Ectodermal cell (in vitro differentiated cells): ENCODE measurements at regions not wholly inside any gene's neighbourhood (a gene's known extent, or its start where the extent isn't known, plus 50 kb on each side); places are given as distances from the start of the nearest gene placed in this dataset.
"Not testable (repeated sequence)": the region's sequence is repeated elsewhere in the genome, so short reads cannot be mapped to it uniquely, and the experiment has no call there.

Experiments used
- H3K27ac ChIP-seq: 2 replicates; pipeline ENCODE4 v1.7.0; 2013; ENCODE audit warnings: mild to moderate bottlenecking, low read depth, low read length; ENCODE audit not compliant: insufficient read depth, poor library complexity, severe bottlenecking
- H3K27me3 ChIP-seq: 2 replicates; pipeline ENCODE4 v1.7.0; 2013; ENCODE audit warnings: mild to moderate bottlenecking, low read length; ENCODE audit not compliant: insufficient read depth, control insufficient read depth, poor library complexity, severe bottlenecking
- H3K36me3 ChIP-seq: one replicate; pipeline ENCODE4 v1.7.0; 2013; ENCODE audit warnings: low read length; ENCODE audit not compliant: control insufficient read depth, insufficient read depth
- H3K4me1 ChIP-seq: one replicate; pipeline ENCODE4 v1.7.0; 2013; ENCODE audit warnings: low read length; ENCODE audit not compliant: control insufficient read depth, insufficient read depth
- H3K4me3 ChIP-seq: 2 replicates; pipeline ENCODE4 v1.7.0; 2013; ENCODE audit warnings: low read depth, low read length, control low read depth; ENCODE audit not compliant: insufficient read depth
- H3K9me3 ChIP-seq: 2 replicates; pipeline ENCODE4 v1.7.0; 2013; ENCODE audit warnings: mild to moderate bottlenecking, low read length, moderate library complexity; ENCODE audit not compliant: control insufficient read depth
- WGBS, 2 experiments: methylation state at CpG; one replicate each; pipeline ENCODE4 v1.1.7; 2013; ENCODE audit warnings: missing lambda C conversion rate in 2 of 2; 5-methylcytosine and 5-hydroxymethylcytosine counted together

DNA sequence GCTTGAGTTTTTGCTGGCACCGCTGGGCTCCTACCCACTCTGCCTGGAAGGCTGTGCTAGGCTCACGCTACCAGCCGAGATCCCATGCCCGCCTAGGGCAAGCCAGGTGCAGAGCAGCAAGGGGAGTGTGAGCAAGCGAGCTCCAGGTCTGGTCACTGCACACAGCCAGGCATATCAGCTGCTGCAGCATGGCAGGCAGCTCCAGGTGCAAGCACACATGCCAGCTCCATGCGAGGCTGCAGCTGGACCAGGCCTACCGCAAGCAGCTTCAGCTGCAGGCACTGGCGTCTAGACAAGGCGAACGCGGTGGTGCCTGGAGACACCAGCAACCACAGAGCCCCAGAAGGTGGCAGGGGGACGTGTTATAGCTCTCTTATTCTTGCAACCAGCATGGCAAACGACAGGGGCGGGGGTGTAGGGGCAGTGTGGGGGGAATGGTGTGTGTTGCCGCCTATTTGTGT is 614.7 kb upstream of the EPHA5 start:
- no peaks in the 10 kb centered on the region for H3K4me1 ChIP-seq
- no peaks in the 10 kb centered on the region for H3K9me3 ChIP-seq
- H3K27ac ChIP-seq = no peak overlapping the region
- H3K36me3 ChIP-seq = no peaks in the 10 kb centered on the region
- no peak overlapping the region for H3K4me3 ChIP-seq
- 93 to 94% methylated on average over 15 of the region's 15 CpGs for WGBS, 2 experiments
- no peaks in the 10 kb centered on the region for H3K27me3 ChIP-seq

DNA sequence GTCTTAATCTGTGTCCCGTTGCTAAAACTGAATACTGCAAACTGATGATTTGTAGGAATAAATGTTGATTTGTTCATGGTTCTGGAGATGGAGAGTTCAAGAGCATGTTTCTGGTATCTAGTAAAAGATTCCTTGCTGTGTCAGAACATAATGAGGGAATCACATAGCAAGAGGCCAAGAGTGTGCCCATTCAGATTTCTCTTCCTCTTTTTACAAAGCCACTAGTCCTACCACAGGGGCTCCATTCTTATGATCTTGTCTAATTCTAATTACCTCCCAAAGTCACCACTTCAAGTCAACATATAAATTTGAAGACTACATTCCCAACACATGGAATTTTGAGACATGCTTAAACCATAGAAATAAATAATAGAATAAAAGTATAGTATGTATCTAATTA is 608.8 kb upstream of the EPHA5 start:
- Histone ChIP-seq H3K27me3 (no peaks in the 10 kb centered on the region), H3K36me3 (no peaks in the 10 kb centered on the region), H3K4me1 (no peaks in the 10 kb centered on the region), H3K27ac (no peak overlapping the region), H3K9me3 (no peaks in the 10 kb centered on the region), H3K4me3 (no peak overlapping the region)
- WGBS, 2 experiments = 94 to 96% methylated on average over 1 of the region's 1 CpG

DNA sequence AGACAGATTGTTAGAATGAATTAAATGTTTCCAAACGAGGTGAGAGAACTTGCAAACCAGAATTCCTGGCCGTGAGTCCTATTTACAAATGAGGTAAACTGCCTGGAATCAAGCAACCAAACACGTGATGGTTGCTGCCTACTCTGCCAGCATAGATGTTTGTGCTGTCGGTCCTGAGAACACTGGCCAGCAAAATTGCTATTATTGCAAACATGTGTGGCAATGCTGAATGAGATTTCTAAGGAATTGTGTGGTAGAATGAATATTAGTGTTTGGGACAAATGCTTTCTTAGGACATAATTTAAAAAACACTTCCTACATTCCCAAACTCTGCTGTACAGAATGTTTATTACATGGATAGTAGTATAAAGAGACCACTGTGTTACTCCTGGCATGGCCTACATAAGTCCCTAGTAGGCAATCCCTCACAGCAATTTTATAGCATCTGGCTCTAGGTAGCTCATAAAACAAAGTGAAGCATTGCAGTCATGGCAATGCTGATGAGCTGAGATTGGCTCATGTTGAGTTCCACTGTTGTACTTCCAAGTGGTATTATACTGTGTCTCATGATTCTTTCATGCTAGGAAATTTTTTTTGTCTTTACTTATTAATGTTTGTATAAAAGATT is 605.2 kb upstream of the EPHA5 start:
- H3K36me3 ChIP-seq = no peaks in the 10 kb centered on the region
- H3K27me3 ChIP-seq = no peaks in the 10 kb centered on the region
- no peak overlapping the region for H3K4me3 ChIP-seq
- H3K4me1 ChIP-seq = no peaks in the 10 kb centered on the region
- H3K27ac ChIP-seq = no peak overlapping the region
- 91% methylated on average over 4 of the region's 4 CpGs for WGBS, 2 experiments
- no peaks in the 10 kb centered on the region for H3K9me3 ChIP-seq

DNA sequence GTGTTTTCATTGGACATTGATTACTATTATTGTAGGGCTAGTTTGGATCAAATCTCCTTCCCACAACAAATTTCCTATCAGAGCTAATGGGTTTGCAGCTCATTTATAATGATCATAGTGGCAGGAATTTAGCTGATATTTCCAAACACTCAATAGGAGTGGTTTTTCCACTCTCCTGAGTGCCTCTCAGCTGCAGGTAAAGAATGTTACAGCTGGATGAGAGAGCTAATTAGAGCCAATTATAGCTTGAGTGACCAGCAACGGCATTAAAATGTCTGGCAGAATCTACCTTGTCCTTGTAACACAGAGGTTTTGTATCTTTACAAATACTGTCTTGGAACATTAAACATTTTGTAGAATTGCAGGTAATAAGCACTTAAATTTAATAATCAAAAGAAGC is 602.8 kb upstream of the EPHA5 start:
- Histone ChIP-seq H3K27ac (no peak overlapping the region), H3K4me1 (no peaks in the 10 kb centered on the region), H3K36me3 (no peaks in the 10 kb centered on the region), H3K9me3 (no peaks in the 10 kb centered on the region), H3K4me3 (no peak overlapping the region), H3K27me3 (no peaks in the 10 kb centered on the region)
- 88 to 90% methylated on average over 1 of the region's 1 CpG for WGBS, 2 experiments

DNA sequence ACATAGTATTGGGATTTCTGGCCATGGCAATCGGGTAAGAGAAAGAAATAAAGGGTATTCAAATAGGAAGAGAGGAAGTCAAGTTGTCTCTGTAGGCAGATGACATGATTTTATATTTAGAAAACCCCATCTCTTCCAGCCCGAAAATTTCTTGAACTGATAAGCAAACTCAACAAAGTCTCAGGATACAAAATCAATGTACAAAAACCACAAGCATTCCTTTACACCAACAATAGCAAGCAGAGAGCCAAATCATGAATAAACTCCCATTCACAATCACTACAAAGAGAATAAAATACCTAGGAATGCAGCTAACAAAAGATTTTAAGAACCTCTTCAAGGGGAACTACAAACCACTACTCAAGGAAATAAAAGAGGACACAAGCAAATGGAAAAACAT is 600.1 kb upstream of the EPHA5 start:
- H3K9me3 ChIP-seq, H3K4me3 ChIP-seq, H3K27ac ChIP-seq, H3K36me3 ChIP-seq, H3K27me3 ChIP-seq, H3K4me1 ChIP-seq: not testable (repeated sequence)
- WGBS, 2 experiments = 66 to 87% methylated on average over 2 of the region's 2 CpGs

DNA sequence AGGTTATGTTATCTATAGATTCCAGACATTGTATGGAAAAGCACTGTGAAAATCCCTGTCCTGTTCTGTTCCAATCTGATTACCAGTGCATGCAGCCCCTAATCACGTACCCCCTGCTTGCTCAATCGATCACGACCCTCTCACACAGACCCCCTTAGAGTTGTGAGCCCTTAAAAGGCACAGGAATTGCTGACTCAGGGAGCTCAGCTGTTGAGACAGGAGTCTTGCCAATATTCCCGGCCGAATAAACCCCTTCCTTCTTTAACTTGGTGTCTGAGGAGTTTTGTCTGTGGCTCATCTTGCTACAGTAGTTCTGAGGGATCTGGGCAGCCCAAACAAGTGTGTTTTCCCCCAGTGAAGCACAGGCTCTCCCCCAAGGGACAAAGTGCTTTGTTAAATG is 596.3 kb upstream of the EPHA5 start:
- 93 to 97% methylated on average over 5 of the region's 5 CpGs for WGBS, 2 experiments
- H3K4me3 ChIP-seq, H3K9me3 ChIP-seq, H3K27ac ChIP-seq, H3K4me1 ChIP-seq, H3K27me3 ChIP-seq, H3K36me3 ChIP-seq: not testable (repeated sequence)

DNA sequence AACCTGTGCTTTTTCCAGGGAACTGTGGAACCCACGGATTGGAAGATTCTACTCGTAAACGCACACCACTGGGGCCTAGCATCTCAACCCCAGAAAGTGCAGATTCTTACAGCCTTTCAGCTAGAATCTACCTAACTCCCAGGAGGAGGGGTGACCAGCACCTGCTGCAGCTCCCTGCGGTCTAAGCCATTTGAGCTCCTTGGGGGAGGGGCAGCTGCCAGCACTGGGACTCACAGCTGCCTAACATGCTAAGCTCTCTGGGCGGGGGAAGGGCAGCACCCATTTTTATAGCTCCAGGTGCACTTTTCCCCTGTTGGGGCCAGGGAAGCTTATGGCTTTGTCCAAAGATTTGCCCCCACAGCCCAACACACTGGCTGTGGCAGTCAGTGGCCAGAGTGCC is 595.7 kb upstream of the EPHA5 start:
- no peaks in the 10 kb centered on the region for H3K4me1 ChIP-seq
- H3K4me3 ChIP-seq = no peak overlapping the region
- H3K9me3 ChIP-seq = no peaks in the 10 kb centered on the region
- H3K36me3 ChIP-seq = no peaks in the 10 kb centered on the region
- no peaks in the 10 kb centered on the region for H3K27me3 ChIP-seq
- H3K27ac ChIP-seq = no peak overlapping the region
- 88 to 91% methylated on average over 5 of the region's 5 CpGs for WGBS, 2 experiments

DNA sequence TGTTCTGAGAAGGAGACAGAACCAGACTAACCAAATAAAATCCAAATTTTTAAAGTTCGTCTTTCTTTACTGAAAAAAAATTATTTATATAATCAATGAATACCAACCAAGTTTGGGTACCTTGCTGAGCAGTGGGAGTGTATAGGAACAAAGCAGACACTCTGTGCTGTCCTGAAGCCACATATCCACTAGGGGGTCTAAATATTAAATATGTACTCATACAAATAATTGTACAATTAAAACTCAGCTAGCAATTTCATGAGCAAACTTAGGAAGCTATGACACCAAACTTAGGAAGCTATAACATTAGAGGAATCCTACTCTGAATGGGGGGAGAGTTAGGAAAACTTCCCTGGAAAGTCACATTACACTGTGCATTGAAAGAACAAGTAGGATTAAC is 582.0 kb upstream of the EPHA5 start:
- H3K36me3 ChIP-seq = no peaks in the 10 kb centered on the region
- no peaks in the 10 kb centered on the region for H3K27me3 ChIP-seq
- no peaks in the 10 kb centered on the region for H3K4me1 ChIP-seq
- no peaks in the 10 kb centered on the region for H3K9me3 ChIP-seq
- WGBS, 2 experiments = no CpG with 5 or more reads among the region's 1 CpG
- H3K27ac ChIP-seq = no peak overlapping the region
- H3K4me3 ChIP-seq = no peak overlapping the region

DNA sequence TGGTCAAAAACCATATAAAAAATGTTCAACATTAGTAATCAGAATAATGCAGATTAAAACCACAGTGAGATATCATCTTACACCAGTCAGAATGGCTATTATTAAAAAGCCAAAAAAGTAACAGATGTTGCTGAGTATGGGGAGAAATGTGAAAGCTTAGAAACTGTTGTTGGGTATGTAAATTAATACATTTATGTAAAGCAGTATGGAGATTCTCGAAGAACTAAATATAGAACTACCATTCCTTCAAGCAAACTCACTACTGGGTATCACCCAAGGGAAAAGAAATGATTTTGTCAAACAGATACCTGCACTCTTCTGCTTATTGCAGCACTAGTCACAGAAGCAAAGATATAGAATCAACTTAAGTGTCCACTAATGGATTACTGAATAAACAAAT is 576.4 kb upstream of the EPHA5 start:
- no peak overlapping the region for H3K27ac ChIP-seq
- no peaks in the 10 kb centered on the region for H3K27me3 ChIP-seq
- 0% methylated on average over 1 of the region's 1 CpG for WGBS, 2 experiments
- no peaks in the 10 kb centered on the region for H3K9me3 ChIP-seq
- no peaks in the 10 kb centered on the region for H3K36me3 ChIP-seq
- no peaks in the 10 kb centered on the region for H3K4me1 ChIP-seq
- no peak overlapping the region for H3K4me3 ChIP-seq

DNA sequence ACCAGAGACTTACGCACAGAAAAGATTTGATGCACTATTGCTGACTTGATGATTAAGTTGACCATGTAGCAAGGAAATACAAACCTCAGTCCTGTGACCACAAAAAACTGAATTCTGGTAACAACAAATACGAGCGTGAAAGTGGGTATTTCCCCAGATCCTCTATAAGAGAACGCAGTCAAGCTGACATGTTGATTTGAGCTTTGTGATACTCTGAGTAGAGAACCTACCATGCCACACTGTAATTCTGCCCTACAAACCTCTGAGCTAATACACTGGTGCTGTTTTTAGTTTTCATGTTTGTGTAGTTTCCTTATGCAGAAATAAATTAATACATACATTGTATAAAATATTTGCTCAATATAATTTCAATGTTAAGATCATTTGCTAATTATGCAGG is 565.6 kb upstream of the EPHA5 start:
- no peak overlapping the region for H3K4me3 ChIP-seq
- no peaks in the 10 kb centered on the region for H3K9me3 ChIP-seq
- H3K4me1 ChIP-seq = no peaks in the 10 kb centered on the region
- WGBS, 2 experiments = 84 to 86% methylated on average over 4 of the region's 4 CpGs
- no peaks in the 10 kb centered on the region for H3K36me3 ChIP-seq
- no peak overlapping the region for H3K27ac ChIP-seq
- H3K27me3 ChIP-seq = no peaks in the 10 kb centered on the region

DNA sequence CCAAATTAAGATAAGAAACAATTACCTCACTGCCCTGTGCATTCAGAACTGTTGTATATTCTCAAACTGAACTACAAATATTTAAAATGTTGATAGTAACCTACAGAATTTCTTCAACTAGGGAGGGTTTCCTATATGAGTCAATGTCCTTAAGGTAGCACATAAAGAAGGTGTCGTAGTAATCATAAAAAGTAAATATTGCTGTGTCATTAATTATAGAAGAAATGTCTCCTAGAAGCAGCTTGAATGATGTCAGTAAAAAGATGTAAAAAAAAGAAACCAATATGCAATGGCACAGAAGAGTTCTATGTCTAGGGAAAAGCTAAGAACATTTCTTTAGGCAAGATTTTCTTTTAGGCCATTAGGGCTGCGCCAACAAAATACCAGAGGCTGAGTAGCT is 559.6 kb upstream of the EPHA5 start:
- Histone ChIP-seq H3K27ac (no peak overlapping the region), H3K4me1 (no peaks in the 10 kb centered on the region), H3K27me3 (no peaks in the 10 kb centered on the region), H3K36me3 (no peaks in the 10 kb centered on the region), H3K4me3 (no peak overlapping the region), H3K9me3 (no peaks in the 10 kb centered on the region)
- WGBS, 2 experiments = 93 to 96% methylated on average over 2 of the region's 2 CpGs
